Subcutaneous abdominal adipose tissue (tissue), 5 donors: ENCODE measurements at regions not wholly inside any gene's neighbourhood (a gene's known extent, or its start where the extent isn't known, plus 50 kb on each side); places are given as distances from the start of the nearest gene placed in this dataset.

Experiments used
- H3K27ac ChIP-seq: one replicate; pipeline ENCODE4 v1.7.0; 2013; ENCODE audit warnings: low read depth, mild to moderate bottlenecking, inconsistent platforms, low read length, moderate library complexity
- H3K27me3 ChIP-seq, 5 donors: one replicate each; pipeline ENCODE4 v1.7.0; 2013; ENCODE audit warnings: low read length in 5 of 5, inconsistent platforms in 1 of 5; ENCODE audit not compliant: control insufficient read depth in 5 of 5, insufficient read depth in 4 of 5
- H3K36me3 ChIP-seq, 5 donors: one replicate each; pipeline ENCODE4 v1.7.0; 2013; ENCODE audit warnings: low read length in 5 of 5; ENCODE audit not compliant: control insufficient read depth in 5 of 5, insufficient read depth in 5 of 5
- H3K4me1 ChIP-seq, 5 donors: one replicate each; pipeline ENCODE4 v1.7.0; 2013; ENCODE audit warnings: low read length in 5 of 5, mild to moderate bottlenecking in 3 of 5, moderate library complexity in 1 of 5; ENCODE audit not compliant: control insufficient read depth in 5 of 5, insufficient read depth in 5 of 5
- H3K4me3 ChIP-seq, 5 donors: one replicate each; pipeline ENCODE4 v1.7.0; 2013; ENCODE audit warnings: low read length in 5 of 5, low read depth in 1 of 5
- H3K9ac ChIP-seq, 5 donors: one replicate each; pipeline ENCODE4 v1.7.0; 2013; ENCODE audit warnings: low read length in 5 of 5, mild to moderate bottlenecking in 4 of 5, moderate library complexity in 3 of 5
- H3K9me3 ChIP-seq, 5 donors: one replicate each; pipeline ENCODE4 v1.7.0; 2013; ENCODE audit warnings: low read length in 5 of 5; ENCODE audit not compliant: control insufficient read depth in 5 of 5
- donor health status: healthy.
- donor health status: healthy.
- donor health status: healthy.
- donor health status: healthy.
- donor health status: healthy.

DNA sequence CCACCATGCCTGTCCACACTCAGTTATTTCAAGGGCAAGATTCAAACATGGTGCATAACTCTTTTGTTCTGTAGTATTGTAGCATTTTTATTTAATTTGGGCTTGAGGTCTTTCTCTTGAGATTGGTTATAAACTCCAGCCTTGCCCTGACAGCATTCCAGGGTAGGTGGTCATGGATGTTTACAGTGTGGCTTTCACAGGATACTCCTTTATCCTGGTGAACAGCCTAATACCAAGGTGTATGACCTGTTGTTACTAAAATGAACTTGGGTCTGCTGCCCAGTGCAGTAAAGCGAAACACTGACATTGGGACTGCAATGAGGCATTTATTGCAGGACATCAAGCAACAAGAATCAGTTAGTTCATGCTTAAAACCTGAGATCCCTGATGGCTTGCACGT lies 434.8 kb downstream of the ANKRD50 start:
- Histone ChIP-seq H3K4me1 (no peaks in the 10 kb centered on the region), H3K9me3 (no peaks in the 10 kb centered on the region), H3K36me3 (no peaks in the 10 kb centered on the region), H3K27ac (no peak overlapping the region), H3K4me3 (no peak overlapping the region), H3K27me3 (no peaks in the 10 kb centered on the region), H3K9ac (no peak overlapping the region)

DNA sequence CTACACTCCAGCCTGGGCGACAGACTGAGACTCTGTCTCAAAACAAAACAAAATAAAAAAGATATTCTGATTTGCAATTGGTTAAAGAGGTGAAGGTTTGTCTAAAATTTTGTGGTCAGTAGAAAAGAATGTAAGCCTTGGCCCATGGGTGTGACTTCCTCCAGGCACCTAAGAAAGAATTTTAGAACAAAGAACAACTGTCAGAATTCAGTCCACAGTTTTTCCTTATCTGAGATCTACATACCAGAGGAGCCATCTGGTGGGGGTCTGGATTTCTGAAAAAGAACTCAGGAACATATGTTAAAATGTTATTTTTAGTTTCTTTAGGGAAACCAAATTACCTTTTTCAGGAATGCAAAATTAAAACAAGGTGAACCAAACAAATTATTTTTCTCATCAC lies 434.1 kb downstream of the ANKRD50 start:
- no peaks in the 10 kb centered on the region for H3K36me3 ChIP-seq
- H3K27ac ChIP-seq: no peak overlapping the region
- H3K27me3 ChIP-seq: no peaks in the 10 kb centered on the region
- H3K4me1 ChIP-seq: no peaks in the 10 kb centered on the region
- H3K9me3 ChIP-seq: no peaks in the 10 kb centered on the region
- H3K9ac ChIP-seq: no peak overlapping the region
- no peak overlapping the region for H3K4me3 ChIP-seq

DNA sequence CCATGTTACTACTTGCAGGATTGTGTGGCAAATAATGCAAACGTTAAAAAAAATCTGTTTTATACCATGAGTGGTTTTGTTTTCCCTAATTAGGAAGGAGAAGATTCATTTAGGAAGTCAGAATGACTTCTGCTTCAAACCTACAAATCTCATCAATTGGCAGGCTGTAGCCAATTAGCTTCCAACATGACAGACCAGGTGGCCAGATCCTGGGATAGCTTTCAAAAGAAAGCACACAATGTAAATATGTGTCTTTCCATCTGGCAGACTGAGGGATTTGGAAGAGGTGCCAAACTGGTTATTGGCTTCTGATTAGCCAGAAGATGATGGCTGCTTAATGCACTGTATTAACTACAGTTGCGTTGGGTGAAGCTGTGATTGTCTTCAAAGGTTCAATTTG lies 432.8 kb downstream of the ANKRD50 start:
- no peak overlapping the region for H3K9ac ChIP-seq
- no peaks in the 10 kb centered on the region for H3K36me3 ChIP-seq
- H3K27ac ChIP-seq: no peak overlapping the region
- no peaks in the 10 kb centered on the region for H3K4me1 ChIP-seq
- no peaks in the 10 kb centered on the region for H3K9me3 ChIP-seq
- no peaks in the 10 kb centered on the region for H3K27me3 ChIP-seq
- no peak overlapping the region for H3K4me3 ChIP-seq

DNA sequence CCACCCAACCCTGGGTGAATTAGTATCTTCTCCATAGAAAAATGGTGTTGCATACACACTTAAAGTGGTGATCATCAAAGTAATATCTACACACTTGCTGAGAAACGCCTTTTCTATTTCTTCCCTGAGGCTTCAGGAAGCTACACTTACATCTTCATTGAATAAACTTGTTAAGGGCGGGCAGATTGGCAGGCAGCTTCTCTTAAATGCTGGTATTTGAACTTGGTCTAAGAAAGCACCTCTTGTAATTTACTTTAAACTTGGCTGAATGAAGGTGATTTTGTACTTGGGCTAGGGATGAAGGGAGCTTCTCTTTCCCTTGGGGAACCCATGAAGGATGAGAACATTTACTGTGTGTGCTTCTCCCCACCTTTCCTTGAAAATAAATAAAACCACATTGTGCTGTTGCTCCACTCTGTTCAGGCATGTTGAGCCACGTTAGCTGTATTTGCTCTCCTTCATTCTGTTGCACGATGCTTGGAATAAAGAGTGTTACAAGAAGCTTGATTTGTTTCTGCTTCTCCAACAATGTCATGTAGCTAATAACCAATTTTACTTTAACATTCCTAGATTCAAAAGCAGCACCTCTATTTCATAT lies 430.1 kb downstream of the ANKRD50 start:
- Histone ChIP-seq H3K9me3 (no peaks in the 10 kb centered on the region), H3K36me3 (no peaks in the 10 kb centered on the region), H3K27ac (no peak overlapping the region), H3K4me1 (no peaks in the 10 kb centered on the region), H3K9ac (no peak overlapping the region), H3K4me3 (no peak overlapping the region), H3K27me3 (no peaks in the 10 kb centered on the region)

DNA sequence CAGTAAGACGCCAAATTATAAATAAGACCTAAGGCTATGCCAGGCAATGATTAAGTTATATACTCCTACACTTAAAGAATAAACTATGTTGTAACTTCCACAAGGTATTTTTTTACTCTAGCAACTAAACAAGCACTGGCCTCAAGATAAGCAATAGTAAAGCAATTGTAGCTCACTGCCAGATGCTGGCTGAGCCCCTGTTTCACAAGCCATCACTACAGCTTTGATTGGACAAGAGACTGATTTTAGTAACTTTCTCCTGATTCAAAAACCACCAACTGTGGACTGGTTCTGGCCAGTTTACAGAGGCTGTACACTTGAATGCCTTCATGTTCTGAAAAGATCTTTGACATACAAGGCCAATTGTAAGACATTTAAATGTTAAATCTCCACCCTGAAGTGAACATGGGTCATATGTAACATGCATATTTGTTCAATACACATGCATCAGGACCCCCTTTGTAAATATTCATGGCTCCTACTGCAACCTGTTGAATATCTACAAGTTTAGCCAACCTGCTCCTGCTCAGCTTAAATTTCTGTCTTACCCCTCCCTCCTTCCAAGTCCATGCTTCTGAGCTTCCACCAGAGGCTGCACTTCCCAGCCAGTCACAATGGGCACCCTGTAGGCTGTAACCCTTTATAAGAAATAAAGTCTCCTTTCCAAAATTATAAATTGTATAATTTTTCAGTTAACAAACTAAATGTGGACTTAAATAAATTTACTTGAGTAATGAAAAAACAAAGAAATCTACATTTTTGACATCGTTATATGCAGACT lies 423.6 kb downstream of the ANKRD50 start:
- no peaks in the 10 kb centered on the region for H3K36me3 ChIP-seq
- H3K4me1 ChIP-seq: no peaks in the 10 kb centered on the region
- H3K27me3 ChIP-seq: no peaks in the 10 kb centered on the region
- no peaks in the 10 kb centered on the region for H3K9me3 ChIP-seq
- no peak overlapping the region for H3K4me3 ChIP-seq
- no peak overlapping the region for H3K27ac ChIP-seq
- H3K9ac ChIP-seq: no peak overlapping the region

DNA sequence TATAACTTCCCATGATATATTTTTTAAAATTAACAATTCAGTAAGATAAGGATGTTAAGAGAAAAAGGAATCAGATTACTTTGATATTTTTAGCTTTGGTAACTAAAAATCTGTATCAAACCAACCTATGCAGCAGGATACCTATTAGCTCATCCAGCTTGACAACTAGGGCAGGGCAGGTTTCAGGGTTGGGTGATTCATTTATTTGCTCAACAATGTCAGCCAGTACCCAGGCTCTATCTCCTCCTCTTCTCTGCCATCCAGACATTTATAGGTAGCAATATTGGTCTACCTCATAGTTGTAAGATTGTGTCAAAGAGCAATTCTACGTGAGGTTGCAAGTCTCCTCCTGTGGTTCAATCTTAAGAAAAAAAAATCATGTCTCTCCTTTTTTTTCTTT lies 421.9 kb downstream of the ANKRD50 start:
- H3K4me1 ChIP-seq: no peaks in the 10 kb centered on the region
- no peak overlapping the region for H3K27ac ChIP-seq
- no peak overlapping the region for H3K4me3 ChIP-seq
- H3K36me3 ChIP-seq: no peaks in the 10 kb centered on the region
- H3K27me3 ChIP-seq: no peaks in the 10 kb centered on the region
- H3K9ac ChIP-seq: no peak overlapping the region
- no peaks in the 10 kb centered on the region for H3K9me3 ChIP-seq

DNA sequence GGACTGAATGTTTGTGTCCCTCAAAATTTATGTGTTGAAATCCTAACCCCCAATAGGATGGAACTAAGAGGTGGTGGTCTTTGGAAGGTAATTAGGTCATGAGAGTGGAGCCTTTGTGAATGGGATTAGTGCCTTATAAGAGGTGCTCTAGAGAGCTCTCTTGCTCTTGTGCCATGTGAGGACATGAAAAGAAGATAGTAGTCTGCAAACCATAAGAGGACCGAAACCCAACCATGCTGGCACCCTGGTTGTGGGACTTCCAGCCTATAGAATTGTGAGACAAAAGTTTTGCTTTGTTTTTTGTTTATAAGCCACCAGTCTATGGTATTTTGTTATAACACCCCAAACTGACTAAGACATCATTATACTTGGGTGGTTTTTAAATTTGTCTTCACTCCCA lies 417.1 kb downstream of the ANKRD50 start:
- H3K4me1 ChIP-seq: no peaks in the 10 kb centered on the region
- no peaks in the 10 kb centered on the region for H3K36me3 ChIP-seq
- no peaks in the 10 kb centered on the region for H3K9me3 ChIP-seq
- no peak overlapping the region for H3K9ac ChIP-seq
- no peak overlapping the region for H3K27ac ChIP-seq
- no peak overlapping the region for H3K4me3 ChIP-seq
- no peaks in the 10 kb centered on the region for H3K27me3 ChIP-seq

DNA sequence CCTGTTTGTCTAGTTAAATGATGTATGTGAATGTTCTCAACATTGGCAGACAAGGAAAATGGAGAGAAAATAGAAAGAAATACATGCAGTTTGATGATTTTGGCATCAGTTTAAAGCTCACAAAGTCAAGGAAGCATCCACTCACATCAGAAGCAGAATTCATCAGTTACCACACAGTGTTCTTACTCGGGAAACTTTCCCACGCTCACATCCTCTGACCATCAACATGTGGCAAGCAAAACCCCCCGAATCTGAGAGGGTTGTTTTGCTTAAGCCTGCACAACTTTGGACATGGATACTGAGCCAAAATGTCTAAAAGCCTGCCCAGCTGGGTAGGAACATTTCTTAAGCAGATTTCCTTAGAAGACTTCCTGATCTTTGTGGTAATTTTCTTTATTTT lies 407.6 kb downstream of the ANKRD50 start:
- Histone ChIP-seq H3K27me3 (no peaks in the 10 kb centered on the region), H3K36me3 (no peaks in the 10 kb centered on the region), H3K27ac (no peak overlapping the region), H3K9ac (no peak overlapping the region), H3K4me1 (peaks cover 0 to 4% (median 0%) of the 10 kb centered on the region in 5 donors), H3K9me3 (no peaks in the 10 kb centered on the region), H3K4me3 (no peak overlapping the region)

DNA sequence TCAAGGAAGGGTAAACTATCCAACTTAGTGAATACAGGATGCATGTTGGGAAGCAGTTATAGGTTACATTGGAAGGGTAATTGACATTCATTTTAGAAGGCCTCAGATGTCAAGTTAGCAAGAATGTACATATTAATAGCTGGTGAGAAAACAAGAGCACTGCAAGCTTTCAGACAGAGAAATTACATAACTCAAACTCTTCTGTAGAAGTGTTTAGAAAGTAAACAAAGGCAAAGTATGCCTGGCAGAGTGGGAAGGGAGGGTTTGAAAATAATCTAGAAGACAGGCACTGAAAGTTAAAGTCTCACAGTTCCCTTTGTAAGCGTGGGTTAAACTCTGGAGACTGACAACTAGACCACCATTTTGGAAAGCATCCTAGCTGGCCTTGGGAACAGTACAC lies 406.2 kb downstream of the ANKRD50 start:
- Histone ChIP-seq H3K9me3 (peaks cover 0 to 3% (median 0%) of the 10 kb centered on the region in 5 donors), H3K9ac (no peak overlapping the region), H3K27ac (no peak overlapping the region), H3K27me3 (no peaks in the 10 kb centered on the region), H3K4me3 (no peak overlapping the region), H3K36me3 (no peaks in the 10 kb centered on the region), H3K4me1 (peaks cover 0 to 4% (median 0%) of the 10 kb centered on the region in 5 donors)

DNA sequence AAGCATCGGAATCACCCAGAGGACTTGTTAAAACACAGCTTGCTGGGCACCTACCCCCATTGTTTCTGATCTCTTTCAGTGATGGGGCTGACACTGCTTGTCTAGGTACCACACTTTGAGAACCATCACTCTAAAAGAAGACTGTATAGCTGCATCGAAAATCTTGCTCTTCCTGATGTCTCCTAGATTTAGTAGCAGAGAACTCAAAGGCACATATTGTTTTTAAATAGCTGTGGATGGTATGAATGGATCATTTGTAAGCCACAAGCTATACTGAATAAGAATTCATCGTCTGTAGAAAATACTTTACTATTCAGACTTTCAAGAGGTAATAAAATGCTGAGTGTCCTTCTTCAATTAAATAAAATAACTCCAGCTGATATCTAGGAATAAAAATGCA lies 405.4 kb downstream of the ANKRD50 start:
- no peaks in the 10 kb centered on the region for H3K27me3 ChIP-seq
- peaks cover 0 to 4% (median 0%) of the 10 kb centered on the region in 5 donors for H3K4me1 ChIP-seq
- no peaks in the 10 kb centered on the region for H3K36me3 ChIP-seq
- no peak overlapping the region for H3K9ac ChIP-seq
- no peak overlapping the region for H3K4me3 ChIP-seq
- peaks cover 0 to 3% (median 0%) of the 10 kb centered on the region in 5 donors for H3K9me3 ChIP-seq
- H3K27ac ChIP-seq: no peak overlapping the region
